KMS-11 (cell line): ENCODE measurements at regions not wholly inside any gene's neighbourhood (a gene's known extent, or its start where the extent isn't known, plus 50 kb on each side); places are given as distances from the start of the nearest gene placed in this dataset.
"Not testable (repeated sequence)": the region's sequence is repeated elsewhere in the genome, so short reads cannot be mapped to it uniquely, and the experiment has no call there.

Experiments used
- H2AFZ ChIP-seq: fragments of 200-600 bp; sonication (generic); 2 replicates; pipeline ENCODE4 v1.6.1; 2016; ENCODE audit warnings: antibody characterized with exemption, mixed run types, low read depth
- H3K27ac ChIP-seq: fragments of 200-600 bp; sonication (generic); 2 replicates; pipeline ENCODE4 v1.6.1; 2016; ENCODE audit warnings: mild to moderate bottlenecking, mixed run types
- H3K27me3 ChIP-seq: fragments of 200-600 bp; sonication (generic); 2 replicates; pipeline ENCODE4 v1.6.1; 2017; ENCODE audit warnings: mild to moderate bottlenecking, low read depth, mixed run types, moderate library complexity; ENCODE audit not compliant: insufficient read depth
- H3K36me3 ChIP-seq: fragments of 200-600 bp; sonication (generic); 2 replicates; pipeline ENCODE4 v1.6.1; 2017; ENCODE audit warnings: mild to moderate bottlenecking, mixed run types; ENCODE audit not compliant: insufficient read depth
- H3K4me1 ChIP-seq: fragments of 200-600 bp; sonication (generic); 2 replicates; pipeline ENCODE4 v1.6.1; 2016; ENCODE audit warnings: mild to moderate bottlenecking, low read depth, mixed run types; ENCODE audit not compliant: poor library complexity, severe bottlenecking
- H3K4me2 ChIP-seq: fragments of 200-600 bp; sonication (generic); 2 replicates; pipeline ENCODE4 v1.7.0; 2016; ENCODE audit warnings: mild to moderate bottlenecking, mixed run types
- H3K4me3 ChIP-seq: fragments of 200-600 bp; sonication (generic); IDR thresholded peaks from 2 replicates; pipeline ENCODE4 v1.6.1; 2017; ENCODE audit warnings: low read depth, low read length, mixed read lengths; ENCODE audit not compliant: insufficient read depth
- H3K79me2 ChIP-seq: fragments of 200-600 bp; sonication (generic); 2 replicates; pipeline ENCODE4 v1.6.1; 2016; ENCODE audit warnings: low read depth, mixed run types; ENCODE audit not compliant: insufficient read depth
- H3K9ac ChIP-seq: fragments of 200-600 bp; sonication (generic); 2 replicates; pipeline ENCODE4 v1.6.1; 2016; ENCODE audit warnings: mild to moderate bottlenecking, mixed run types
- H4K20me1 ChIP-seq: fragments of 200-600 bp; sonication (generic); 2 replicates; pipeline ENCODE4 v1.6.1; 2016; ENCODE audit warnings: mild to moderate bottlenecking, mixed run types; ENCODE audit not compliant: insufficient read depth
- CTCF ChIP-seq: fragments of 200-600 bp; sonication (generic); conservative IDR thresholded peaks from 2 replicates; pipeline ENCODE4 v1.6.1; 2017; ENCODE audit warnings: low read depth, mild to moderate bottlenecking, antibody characterized with exemption, low read length, moderate library complexity, mixed read lengths

- H3K79me2 ChIP-seq = no peaks in the 10 kb centered on the region
- no peak for TF ChIP-seq CTCF
- H3K36me3 ChIP-seq = no peaks in the 10 kb centered on the region
Measured at GRCh38 chr2:198523710-198524109, 719.3 kb downstream of the PLCL1 start.

DNA sequence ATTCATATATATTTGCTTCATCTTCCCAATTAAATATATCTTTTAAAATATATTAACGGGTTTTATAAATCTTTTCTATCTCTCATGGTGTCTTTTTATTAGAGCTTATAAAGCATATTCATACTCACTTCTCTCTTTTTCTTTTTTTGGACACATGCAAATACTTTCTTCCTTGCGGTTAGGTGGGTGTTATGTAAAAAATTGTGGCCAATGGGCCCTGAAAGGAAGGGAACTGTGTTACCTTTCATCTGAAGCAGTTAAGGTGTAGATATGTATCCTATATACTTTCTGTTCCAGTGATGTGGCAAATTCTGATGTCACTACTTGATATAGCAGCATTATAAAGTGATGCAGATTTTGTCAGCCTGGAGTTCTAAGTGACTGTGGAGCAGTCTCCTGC is 714.5 kb downstream of the PLCL1 start:
- TF ChIP-seq CTCF = no peak
- Histone ChIP-seq H3K27me3 (no peaks in the 10 kb centered on the region), H3K4me2 (no peak overlapping the region), H3K36me3 (no peaks in the 10 kb centered on the region), H2AFZ (no peak overlapping the region), H4K20me1 (no peaks in the 10 kb centered on the region), H3K27ac (no peak overlapping the region), H3K4me1 (no peaks in the 10 kb centered on the region), H3K79me2 (no peaks in the 10 kb centered on the region), H3K9ac (no peak overlapping the region), H3K4me3 (no peak overlapping the region)

More at GRCh38 chr2:198523710-198524109, 719.3 kb downstream of the PLCL1 start:
- Histone ChIP-seq H3K27me3 (no peaks in the 10 kb centered on the region), H4K20me1 (no peaks in the 10 kb centered on the region), H3K4me2 (no peak overlapping the region), H3K27ac (no peak overlapping the region), H3K4me1 (no peaks in the 10 kb centered on the region), H3K4me3 (no peak overlapping the region), H3K9ac (no peak overlapping the region), H2AFZ (no peak overlapping the region)

- H3K79me2 ChIP-seq = no peaks in the 10 kb centered on the region
- H3K4me3 ChIP-seq = no peak overlapping the region
- no peak overlapping the region for H3K4me2 ChIP-seq
- H3K27ac ChIP-seq = no peak overlapping the region
- H3K27me3 ChIP-seq = no peaks in the 10 kb centered on the region
- no peaks in the 10 kb centered on the region for H4K20me1 ChIP-seq
- no peak overlapping the region for H2AFZ ChIP-seq
- no peaks in the 10 kb centered on the region for H3K4me1 ChIP-seq
- no peaks in the 10 kb centered on the region for H3K36me3 ChIP-seq
- no peak for TF ChIP-seq CTCF
- H3K9ac ChIP-seq = no peak overlapping the region
Measured at GRCh38 chr2:198517976-198518375, 713.6 kb downstream of the PLCL1 start.

- H3K9ac ChIP-seq, H4K20me1 ChIP-seq, H3K4me2 ChIP-seq, H3K27me3 ChIP-seq, H3K4me1 ChIP-seq, H3K4me3 ChIP-seq, H3K79me2 ChIP-seq, H2AFZ ChIP-seq, H3K27ac ChIP-seq, H3K36me3 ChIP-seq: not testable (repeated sequence)
Measured at GRCh38 chr2:198508610-198509009, 704.2 kb downstream of the PLCL1 start.

- no peaks in the 10 kb centered on the region for H3K27me3 ChIP-seq
- H2AFZ ChIP-seq = no peak overlapping the region
- no peak for TF ChIP-seq CTCF
Measured at GRCh38 chr2:198499539-198499938, 695.1 kb downstream of the PLCL1 start.

More at GRCh38 chr2:198499539-198499938, 695.1 kb downstream of the PLCL1 start:
- H4K20me1 ChIP-seq = no peaks in the 10 kb centered on the region
- no peak overlapping the region for H3K4me2 ChIP-seq
- H3K79me2 ChIP-seq = no peaks in the 10 kb centered on the region
- H3K36me3 ChIP-seq = no peaks in the 10 kb centered on the region
- no peak overlapping the region for H3K9ac ChIP-seq
- no peaks in the 10 kb centered on the region for H3K4me1 ChIP-seq
- no peak overlapping the region for H3K27ac ChIP-seq
- no peak overlapping the region for H3K4me3 ChIP-seq
